Testis (tissue), 2 donors: ENCODE measurements at regions not wholly inside any gene's neighbourhood (a gene's known extent, or its start where the extent isn't known, plus 50 kb on each side); places are given as distances from the start of the nearest gene placed in this dataset.
A peak's percentile ranks its signal among the peaks of the same experiment; 100 is the strongest.

ENCODE experiments used
- DNase-seq: peaks from one replicate; pipeline ENCODE4 v3.0.0-alpha.2; 2019
- H3K27ac ChIP-seq, 2 donors: fragments of 200-600 bp; sonication (generic); one replicate each; pipeline ENCODE4 v1.5.1; 2019
- H3K27me3 ChIP-seq: fragments of 200-600 bp; sonication (generic); one replicate; pipeline ENCODE4 v1.5.1; 2019
- H3K36me3 ChIP-seq: fragments of 200-600 bp; sonication (generic); one replicate; pipeline ENCODE4 v1.5.1; 2017; ENCODE audit warnings: low read depth; ENCODE audit errors: missing control alignments
- H3K4me1 ChIP-seq: fragments of 200-600 bp; sonication (generic); one replicate; pipeline ENCODE4 v1.5.1; 2019
- H3K4me3 ChIP-seq, 2 donors: fragments of 200-600 bp; sonication (generic); one replicate each; pipeline ENCODE4 v1.5.1; 2017 to 2019
- H3K9me3 ChIP-seq: fragments of 200-600 bp; sonication (generic); one replicate; pipeline ENCODE4 v1.5.1; 2017
- POLR2A ChIP-seq: fragments of 450-650 bp; IDR thresholded peaks from one replicate; pipeline ENCODE4 v1.6.1; 2017; ENCODE audit warnings: antibody characterized with exemption, mild to moderate bottlenecking, moderate library complexity
- WGBS, 2 donors: methylation state at CpG; one replicate each; pipeline ENCODE4 v1.1.5; 2018; 5-methylcytosine and 5-hydroxymethylcytosine counted together
- intact Hi-C: fragments of 100-400 bp; cut with DNase I; formaldehyde crosslinking; loops from one replicate; pipeline ENCODE4 v1.15.1; 2023; ENCODE audit warnings: low total_unique reads
- TF ChIP-seq, protein P1 (sequence below), 3 experiments: fragments of 450-650 bp in 2 of 3; fragments of 200-600 bp in 1 of 3; sonication (generic) in 1 of 3; IDR thresholded peaks; one replicate each; pipeline ENCODE4 v1.5.1; 2016 to 2019; ENCODE audit warnings: antibody characterized with exemption in 3 of 3, mild to moderate bottlenecking in 2 of 3, moderate library complexity in 1 of 3

DNA sequence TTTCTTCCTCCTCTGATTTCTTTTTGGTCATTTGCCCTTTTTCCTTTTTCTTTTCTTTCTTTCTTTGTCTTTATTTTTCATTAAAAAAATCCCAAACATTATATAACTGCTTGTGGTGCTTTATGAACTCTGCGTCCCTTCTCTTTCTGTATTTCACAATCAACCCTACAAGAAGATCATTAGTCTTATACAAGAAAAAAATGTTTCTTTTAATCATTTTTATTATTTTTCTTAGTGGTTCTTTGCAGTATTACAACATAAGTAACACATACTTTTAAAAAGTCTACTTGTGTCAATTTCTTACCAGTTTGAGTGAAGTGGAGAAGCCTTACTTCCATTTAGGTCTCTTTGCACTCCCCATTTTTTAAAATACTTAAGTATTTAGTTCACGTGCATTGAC, 212.7 kb upstream of the SMC2 start:
- intact Hi-C loops: no loop called here
- 86 to 96% methylated on average over 2 of the region's 2 CpGs for WGBS, 2 donors

DNA sequence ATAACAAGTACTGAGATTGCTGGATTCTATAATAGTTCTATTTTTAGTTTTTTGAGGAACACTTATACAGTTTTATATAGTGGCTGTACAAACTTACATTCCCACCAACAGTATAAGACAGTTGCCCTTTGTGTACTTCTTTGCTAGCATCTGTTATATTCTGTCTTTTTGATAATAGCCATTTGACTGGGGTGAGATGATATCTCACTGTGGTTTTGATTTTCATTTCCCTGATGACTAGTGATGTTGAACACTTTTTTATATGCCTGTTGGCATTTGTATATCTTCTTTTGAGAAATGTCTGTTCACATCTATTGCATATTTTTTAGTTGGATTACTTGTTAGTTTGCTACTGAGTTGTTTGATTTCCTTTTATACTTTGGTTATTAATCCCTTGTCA, 204.1 kb upstream of the SMC2 start:
- intact Hi-C loops: no loop called here
- Histone ChIP-seq H3K27ac (no peak overlapping the region), H3K36me3 (no peaks in the 10 kb centered on the region), H3K4me1 (no peaks in the 10 kb centered on the region), H3K9me3 (no peaks in the 10 kb centered on the region), H3K27me3 (no peaks in the 10 kb centered on the region), H3K4me3 (no peak overlapping the region)
- TF ChIP-seq, protein P1, sequence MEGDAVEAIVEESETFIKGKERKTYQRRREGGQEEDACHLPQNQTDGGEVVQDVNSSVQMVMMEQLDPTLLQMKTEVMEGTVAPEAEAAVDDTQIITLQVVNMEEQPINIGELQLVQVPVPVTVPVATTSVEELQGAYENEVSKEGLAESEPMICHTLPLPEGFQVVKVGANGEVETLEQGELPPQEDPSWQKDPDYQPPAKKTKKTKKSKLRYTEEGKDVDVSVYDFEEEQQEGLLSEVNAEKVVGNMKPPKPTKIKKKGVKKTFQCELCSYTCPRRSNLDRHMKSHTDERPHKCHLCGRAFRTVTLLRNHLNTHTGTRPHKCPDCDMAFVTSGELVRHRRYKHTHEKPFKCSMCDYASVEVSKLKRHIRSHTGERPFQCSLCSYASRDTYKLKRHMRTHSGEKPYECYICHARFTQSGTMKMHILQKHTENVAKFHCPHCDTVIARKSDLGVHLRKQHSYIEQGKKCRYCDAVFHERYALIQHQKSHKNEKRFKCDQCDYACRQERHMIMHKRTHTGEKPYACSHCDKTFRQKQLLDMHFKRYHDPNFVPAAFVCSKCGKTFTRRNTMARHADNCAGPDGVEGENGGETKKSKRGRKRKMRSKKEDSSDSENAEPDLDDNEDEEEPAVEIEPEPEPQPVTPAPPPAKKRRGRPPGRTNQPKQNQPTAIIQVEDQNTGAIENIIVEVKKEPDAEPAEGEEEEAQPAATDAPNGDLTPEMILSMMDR (IDR thresholded peaks at IDR 0.05): no peak
- TF ChIP-seq POLR2A: no peak
- no peak for DNase-seq

More for the DNA sequence above, 212.7 kb upstream of the SMC2 start:
- Histone ChIP-seq H3K9me3 (no peaks in the 10 kb centered on the region), H3K27ac (no peak overlapping the region), H3K27me3 (no peaks in the 10 kb centered on the region), H3K4me3 (no peak overlapping the region), H3K4me1 (no peaks in the 10 kb centered on the region), H3K36me3 (no peaks in the 10 kb centered on the region)
- DNase-seq: no peak
- TF ChIP-seq POLR2A: no peak
- TF ChIP-seq, protein P1 (IDR thresholded peaks at IDR 0.05): peak in 1 of 3 experiments; percentile 20

DNA sequence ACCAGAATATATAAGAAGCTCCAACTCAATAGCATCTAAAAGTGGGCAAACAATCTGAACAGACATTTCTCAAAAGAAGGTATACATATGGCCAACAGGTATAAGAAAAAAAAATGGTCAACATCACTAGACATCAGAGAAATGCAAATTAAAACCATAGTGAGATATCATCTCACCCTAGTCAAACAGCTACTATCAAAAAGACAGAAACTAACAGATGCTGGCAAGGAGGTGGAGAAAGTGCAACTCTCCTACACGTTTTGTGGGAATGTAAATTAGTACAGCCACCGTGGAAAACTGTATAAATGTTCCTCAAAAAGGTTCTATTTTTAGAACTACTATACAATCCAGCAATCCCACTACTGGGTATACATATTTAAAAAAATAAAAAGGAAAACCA, 199.9 kb upstream of the SMC2 start:
- WGBS, 2 donors: 59 to 63% methylated on average over 2 of the region's 2 CpGs
- DNase-seq: no peak

DNA sequence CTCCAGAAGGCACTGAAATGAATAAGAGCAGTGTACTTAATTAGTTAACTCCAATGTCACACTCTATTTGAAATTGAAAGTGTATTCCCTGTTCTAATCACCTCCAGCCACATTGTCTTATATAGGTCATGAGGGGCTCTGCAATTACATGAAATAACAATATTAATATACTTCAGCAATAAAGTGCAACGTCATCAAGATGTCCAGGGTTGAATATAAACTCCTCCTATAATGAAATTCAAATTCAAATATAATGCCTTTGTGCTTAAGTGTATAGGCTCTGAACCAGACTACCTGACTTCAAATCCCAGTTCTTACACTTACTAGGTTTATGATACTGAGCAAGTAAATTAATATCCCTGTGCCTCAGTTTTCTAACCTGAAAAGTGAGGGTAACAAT, 195.6 kb upstream of the SMC2 start:
- no peaks in the 10 kb centered on the region for H3K27me3 ChIP-seq
- intact Hi-C loops: no loop called here
- no peak for DNase-seq
- TF ChIP-seq POLR2A: no peak
- TF ChIP-seq, protein P1 (IDR thresholded peaks at IDR 0.05): no peak
- H3K4me3 ChIP-seq: no peak overlapping the region
- no peaks in the 10 kb centered on the region for H3K9me3 ChIP-seq
- H3K27ac ChIP-seq: no peak overlapping the region
- 56 to 68% methylated on average over 1 of the region's 1 CpG for WGBS, 2 donors
- no peaks in the 10 kb centered on the region for H3K4me1 ChIP-seq
- no peaks in the 10 kb centered on the region for H3K36me3 ChIP-seq

More for the DNA sequence above, 199.9 kb upstream of the SMC2 start:
- no peaks in the 10 kb centered on the region for H3K27me3 ChIP-seq
- intact Hi-C loops: no loop called here
- no peak for TF ChIP-seq POLR2A
- TF ChIP-seq, protein P1 (IDR thresholded peaks at IDR 0.05): no peak
- no peak overlapping the region for H3K4me3 ChIP-seq
- H3K36me3 ChIP-seq: no peaks in the 10 kb centered on the region
- H3K9me3 ChIP-seq: no peaks in the 10 kb centered on the region
- H3K4me1 ChIP-seq: no peaks in the 10 kb centered on the region
- H3K27ac ChIP-seq: no peak overlapping the region

DNA sequence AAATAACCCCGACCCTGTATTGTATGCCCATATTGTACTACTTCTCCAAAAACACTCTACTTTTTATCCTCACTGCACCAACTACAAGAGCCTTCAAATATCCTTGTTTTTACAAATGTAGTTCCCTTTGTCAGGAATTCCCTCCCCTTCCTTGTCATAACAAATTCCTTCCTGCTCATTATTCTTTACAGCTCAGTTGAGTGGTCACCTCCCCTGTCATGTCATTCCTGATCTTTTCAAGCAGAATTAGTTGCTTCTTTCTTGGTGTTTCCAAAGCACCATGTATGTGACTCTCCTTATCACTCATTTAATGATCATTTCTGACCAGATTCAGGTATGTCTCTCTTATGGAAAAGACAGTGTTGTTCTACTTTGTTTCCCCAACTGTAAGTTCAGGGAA, 194.2 kb upstream of the SMC2 start:
- TF ChIP-seq, protein P1 (IDR thresholded peaks at IDR 0.05): no peak
- TF ChIP-seq POLR2A: no peak
- 61 to 90% methylated on average over 1 of the region's 1 CpG for WGBS, 2 donors
- intact Hi-C loops: no loop called here
- Histone ChIP-seq H3K36me3 (no peaks in the 10 kb centered on the region), H3K27me3 (no peaks in the 10 kb centered on the region), H3K4me3 (no peak overlapping the region), H3K27ac (no peak overlapping the region), H3K4me1 (no peaks in the 10 kb centered on the region), H3K9me3 (no peaks in the 10 kb centered on the region)
- DNase-seq: no peak
